ENCODE measurements at regions not wholly inside any gene's neighbourhood (a gene's known extent, or its start where the extent isn't known, plus 50 kb on each side); places are given as distances from the start of the nearest gene placed in this dataset.

- no peak for TF ChIP-seq CTCF (IDR thresholded peaks at IDR 0.05; ENCODE audit: insufficient read depth, low read depth, low read length)
- no peak overlapping the region for H3K4me3 ChIP-seq (ENCODE audit: low read depth, low read length)
- DNase-seq (ENCODE audit: low read depth): no peak
Observed at GRCh38 chr10:10293481-10293951, 724.2 kb upstream of the CELF2 start.

- no peak for DNase-seq (ENCODE audit: low read depth)
- no peak overlapping the region for H3K4me3 ChIP-seq (ENCODE audit: low read depth, low read length)
- no peak for TF ChIP-seq CTCF (IDR thresholded peaks at IDR 0.05; ENCODE audit: insufficient read depth, low read depth, low read length)
Observed at GRCh38 chr10:10294184-10294880, 723.3 kb upstream of the CELF2 start.

- no peak overlapping the region for H3K4me3 ChIP-seq (ENCODE audit: low read depth, low read length)
- no peak for TF ChIP-seq CTCF (IDR thresholded peaks at IDR 0.05; ENCODE audit: insufficient read depth, low read depth, low read length)
- no peak for DNase-seq (ENCODE audit: low read depth)
Observed at GRCh38 chr10:10294881-10295529, 722.7 kb upstream of the CELF2 start.

- H3K4me3 ChIP-seq (ENCODE audit: low read depth, low read length): no peak overlapping the region
- no peak for TF ChIP-seq CTCF (IDR thresholded peaks at IDR 0.05; ENCODE audit: insufficient read depth, low read depth, low read length)
- no peak for DNase-seq (ENCODE audit: low read depth)
Observed at GRCh38 chr10:10295537-10295936, 722.1 kb upstream of the CELF2 start.

GRCh38 chr10:10302689-10303088, 715.0 kb upstream of the CELF2 start:
- TF ChIP-seq CTCF (IDR thresholded peaks at IDR 0.05; ENCODE audit: insufficient read depth, low read depth, low read length): no peak
- no peak for DNase-seq (ENCODE audit: low read depth)
- no peak overlapping the region for H3K4me3 ChIP-seq (ENCODE audit: low read depth, low read length)

- no peak overlapping the region for H3K4me3 ChIP-seq (ENCODE audit: low read depth, low read length)
- TF ChIP-seq CTCF (IDR thresholded peaks at IDR 0.05; ENCODE audit: insufficient read depth, low read depth, low read length): no peak
- DNase-seq (ENCODE audit: low read depth): no peak
Observed at GRCh38 chr10:10307036-10307435, 710.6 kb upstream of the CELF2 start.
